HG02759 (cell line): ENCODE measurements at regions not wholly inside any gene's neighbourhood (a gene's known extent, or its start where the extent isn't known, plus 50 kb on each side); places are given as distances from the start of the nearest gene placed in this dataset.
"Not testable (repeated sequence)": the region's sequence is repeated elsewhere in the genome, so short reads cannot be mapped to it uniquely, and the experiment has no call there.

Experiments
- ATAC-seq: cut with Tn5 transposase; IDR thresholded peaks from one replicate; pipeline ENCODE4 v1.9.1; 2021; ENCODE audit warnings: mild to moderate bottlenecking, moderate library complexity; ENCODE audit not compliant: unreplicated experiment

DNA sequence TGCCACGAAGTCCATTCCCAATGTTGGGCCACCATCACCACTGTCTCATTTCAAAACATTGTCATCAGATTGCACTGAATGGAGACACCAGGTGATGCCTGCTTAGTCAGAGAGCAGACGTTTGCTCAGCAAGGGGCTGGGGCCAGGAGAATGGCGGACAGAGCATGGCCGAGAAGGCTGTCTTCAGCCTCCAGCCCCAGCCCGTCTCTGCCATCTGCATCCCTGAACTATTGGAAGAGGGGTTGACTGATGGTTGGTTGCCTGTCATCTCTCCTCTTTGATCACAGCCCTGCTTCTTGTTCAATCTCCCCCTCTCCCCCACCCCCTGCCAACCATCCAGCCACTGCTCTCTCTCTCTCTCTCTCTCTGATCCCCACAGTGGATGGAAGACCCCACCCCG, 140.9 kb downstream of the SHOX start:
- ATAC-seq = no peak

- ATAC-seq = no peak
Observed at GRCh38 chrX:769796-770195, 139.2 kb downstream of the SHOX start.

DNA sequence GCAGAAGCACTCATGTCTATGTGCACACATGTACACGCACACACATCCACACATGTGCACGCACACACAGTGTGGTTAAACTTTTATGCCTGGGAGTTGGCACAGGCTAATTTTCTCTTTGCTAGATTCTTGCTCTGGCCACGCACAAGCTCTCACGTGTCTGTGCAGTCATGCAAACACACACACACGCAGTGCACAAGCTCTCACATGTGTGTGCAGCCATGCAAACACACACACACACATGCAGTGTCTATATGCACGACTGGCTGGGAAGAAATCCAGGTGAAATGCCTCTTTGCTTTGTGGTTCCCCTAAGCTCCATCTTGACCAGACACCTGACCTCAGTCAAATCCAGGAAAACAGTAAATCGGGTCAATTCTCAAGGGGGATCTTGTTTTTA, 138.0 kb downstream of the SHOX start:
- ATAC-seq = no peak

DNA sequence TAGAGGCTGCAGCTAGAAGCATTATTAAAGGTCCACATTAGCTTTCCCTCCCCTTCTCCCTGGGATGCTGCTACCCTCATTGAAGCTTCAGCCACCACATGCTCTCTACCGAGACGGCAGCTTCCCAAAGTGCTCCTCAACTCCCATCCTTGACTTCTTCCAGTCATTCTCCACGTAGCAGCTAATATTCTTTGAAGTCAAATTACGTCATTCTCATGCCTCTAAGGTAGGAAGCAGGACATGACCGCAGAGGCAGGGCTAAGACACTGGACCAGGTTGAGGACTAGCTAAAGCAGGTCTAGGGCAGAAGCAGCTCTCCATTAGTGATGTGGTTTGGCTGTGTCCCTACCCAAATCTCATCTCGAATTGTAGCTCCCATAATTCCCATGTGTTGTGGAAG, 128.3 kb downstream of the SHOX start:
- ATAC-seq = no peak

DNA sequence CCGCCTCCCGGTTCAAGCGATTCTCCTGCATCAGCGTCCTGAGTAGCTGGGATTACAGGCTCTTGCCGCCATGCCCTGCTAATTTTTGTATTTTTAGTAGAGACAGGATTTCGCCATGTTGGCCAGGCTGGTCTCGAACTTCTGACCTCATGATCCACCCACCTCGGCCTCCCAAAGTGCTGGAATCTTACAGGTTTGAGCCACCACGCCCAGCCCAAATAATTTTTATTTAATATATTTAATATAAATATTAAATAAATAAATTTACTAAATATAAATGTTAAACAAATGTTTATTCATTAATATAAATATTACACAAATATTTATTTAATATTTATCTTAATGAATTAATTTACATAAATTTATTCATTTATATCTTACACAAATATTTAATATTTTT, 120.2 kb downstream of the SHOX start:
- ATAC-seq = no peak

- no peak for ATAC-seq
Observed at GRCh38 chrX:750263-750662, 119.7 kb downstream of the SHOX start.

DNA sequence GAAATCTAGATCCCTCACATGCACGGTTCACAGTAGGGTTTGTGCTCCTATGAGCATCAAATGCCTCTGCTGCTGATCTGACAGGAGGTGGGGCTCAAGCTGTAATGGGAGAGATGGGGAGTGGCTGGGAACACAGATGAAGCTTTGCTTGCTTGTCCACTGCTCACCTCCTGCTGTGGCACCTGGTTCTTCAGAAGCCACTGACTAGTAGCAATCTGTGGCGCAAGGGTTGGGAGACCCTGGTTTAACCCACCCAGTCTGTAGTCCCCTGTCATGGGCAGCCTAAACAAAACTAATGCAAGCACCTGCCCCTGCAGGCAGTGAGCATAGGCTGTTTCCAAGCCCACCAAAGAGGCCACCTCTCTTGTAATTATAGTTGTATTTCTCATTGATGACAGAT, 116.6 kb downstream of the SHOX start:
- no peak for ATAC-seq

DNA sequence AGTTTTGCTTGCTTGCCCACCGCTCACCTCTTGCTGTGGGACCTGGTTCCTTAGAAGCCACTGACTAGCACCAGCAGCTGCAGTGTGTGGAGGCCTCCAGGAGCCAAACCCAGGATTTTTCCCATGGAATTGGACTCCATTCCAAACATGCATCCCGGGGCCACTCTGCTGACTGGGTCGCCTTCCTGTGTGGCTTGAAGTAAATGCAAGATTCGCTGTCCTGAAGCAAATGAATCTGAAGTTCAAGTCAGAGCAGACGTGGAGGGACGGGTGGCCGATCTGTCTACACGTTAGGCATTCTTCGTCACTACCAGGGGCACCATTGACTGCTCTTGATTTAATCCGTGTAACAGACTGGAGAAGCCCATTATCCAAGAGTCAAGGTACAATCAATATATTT, 109.0 kb downstream of the SHOX start:
- no peak for ATAC-seq

- not testable (repeated sequence) for ATAC-seq
Observed at GRCh38 chrX:737021-737420, 106.4 kb downstream of the SHOX start.

DNA sequence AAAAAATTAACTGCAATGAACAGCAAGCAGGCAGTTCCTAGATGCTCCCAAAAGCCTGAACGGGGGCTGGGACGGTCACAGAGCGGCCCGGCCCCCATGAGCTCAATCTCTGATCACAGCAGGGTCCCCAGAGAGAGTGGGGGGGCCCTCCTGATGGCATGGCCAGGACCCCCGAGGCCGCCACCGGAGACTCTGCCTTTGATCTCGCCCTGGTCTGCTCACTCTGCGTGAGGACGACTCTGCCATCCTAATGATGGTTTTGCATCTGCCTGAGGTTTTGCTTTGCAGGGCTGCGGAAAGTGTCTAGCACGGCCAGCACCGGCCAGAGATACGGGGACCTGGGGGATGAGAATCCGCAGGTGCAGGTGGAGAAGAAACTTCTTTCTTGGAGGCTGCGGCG, 103.8 kb downstream of the SHOX start:
- ATAC-seq = no peak

DNA sequence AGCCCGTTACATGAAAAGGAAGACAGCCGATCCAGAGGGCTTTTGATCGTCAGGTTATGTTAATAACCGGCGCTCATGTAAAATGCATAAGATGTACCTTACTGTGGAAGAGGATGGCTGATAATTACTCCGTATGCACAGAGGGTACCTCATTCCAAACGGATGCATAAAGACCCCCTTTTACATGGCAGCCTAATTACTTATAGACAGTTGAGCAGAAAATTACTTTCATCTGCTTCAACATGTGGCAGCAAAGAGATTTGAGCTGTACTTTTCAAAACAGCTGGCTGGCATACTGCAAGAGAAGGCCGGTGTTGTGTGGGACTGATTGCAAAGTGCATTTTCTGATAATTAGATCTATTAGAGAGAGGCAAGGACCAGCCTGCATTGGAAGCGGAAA, 103.4 kb downstream of the SHOX start:
- no peak for ATAC-seq

DNA sequence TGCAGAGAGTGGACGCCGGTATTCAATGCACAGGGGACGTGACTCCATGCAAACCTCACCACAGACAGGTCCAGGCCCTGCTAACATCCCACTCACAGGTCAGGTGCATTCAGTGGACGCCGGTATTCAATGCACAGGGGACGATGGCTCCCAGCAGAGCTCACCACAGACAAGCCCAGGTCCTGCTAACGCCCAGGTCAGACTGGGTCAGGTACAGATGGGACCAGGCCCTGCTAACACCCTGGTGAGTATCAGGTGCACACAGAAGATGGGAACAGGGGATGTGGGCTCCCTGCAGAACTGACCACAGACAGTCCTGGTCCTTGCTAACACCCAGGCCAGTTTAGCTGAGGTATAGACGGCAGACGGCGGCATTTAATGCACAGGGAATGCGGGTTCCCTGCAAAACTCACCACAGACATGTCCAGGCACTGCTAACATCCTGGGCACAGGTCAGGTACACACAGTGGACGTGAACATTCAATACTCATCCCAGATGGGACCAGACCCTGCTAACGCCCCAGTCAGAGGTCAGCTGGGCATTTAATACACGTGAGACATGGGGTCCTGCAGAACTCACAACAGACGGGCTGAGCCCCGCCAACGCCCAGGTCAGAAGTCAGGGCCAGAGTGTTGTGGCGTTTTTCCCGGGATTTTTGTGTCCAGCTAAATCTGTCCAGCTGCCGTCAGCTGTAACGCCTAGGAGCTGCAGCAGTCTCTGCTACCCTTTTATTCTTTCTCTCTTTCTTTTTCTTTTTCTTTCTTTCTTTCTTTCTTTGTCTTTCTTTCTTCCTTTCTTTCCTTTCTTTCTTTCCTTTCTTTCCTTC, 99.2 kb downstream of the SHOX start:
- ATAC-seq = no peak

GRCh38 chrX:729101-729500, 98.5 kb downstream of the SHOX start:
- ATAC-seq = not testable (repeated sequence)

DNA sequence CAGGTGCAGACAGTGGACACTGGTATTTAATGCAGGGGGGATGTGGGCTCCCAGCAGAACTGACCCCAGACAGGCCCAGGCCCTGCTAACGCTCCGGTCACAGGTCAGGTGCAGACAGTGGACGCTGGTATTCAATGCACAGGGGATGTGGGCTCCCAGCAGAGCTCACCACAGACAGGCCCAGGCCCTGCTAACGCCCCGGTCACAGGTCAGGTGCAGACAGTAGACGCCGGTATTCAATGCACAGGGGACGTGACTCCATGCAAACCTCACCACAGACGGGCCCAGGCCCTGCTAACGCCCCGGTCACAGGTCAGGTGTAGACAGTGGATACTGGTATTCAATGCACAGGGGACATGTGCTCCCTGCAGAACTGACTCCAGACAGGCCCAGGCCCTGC, 98.0 kb downstream of the SHOX start:
- not testable (repeated sequence) for ATAC-seq

DNA sequence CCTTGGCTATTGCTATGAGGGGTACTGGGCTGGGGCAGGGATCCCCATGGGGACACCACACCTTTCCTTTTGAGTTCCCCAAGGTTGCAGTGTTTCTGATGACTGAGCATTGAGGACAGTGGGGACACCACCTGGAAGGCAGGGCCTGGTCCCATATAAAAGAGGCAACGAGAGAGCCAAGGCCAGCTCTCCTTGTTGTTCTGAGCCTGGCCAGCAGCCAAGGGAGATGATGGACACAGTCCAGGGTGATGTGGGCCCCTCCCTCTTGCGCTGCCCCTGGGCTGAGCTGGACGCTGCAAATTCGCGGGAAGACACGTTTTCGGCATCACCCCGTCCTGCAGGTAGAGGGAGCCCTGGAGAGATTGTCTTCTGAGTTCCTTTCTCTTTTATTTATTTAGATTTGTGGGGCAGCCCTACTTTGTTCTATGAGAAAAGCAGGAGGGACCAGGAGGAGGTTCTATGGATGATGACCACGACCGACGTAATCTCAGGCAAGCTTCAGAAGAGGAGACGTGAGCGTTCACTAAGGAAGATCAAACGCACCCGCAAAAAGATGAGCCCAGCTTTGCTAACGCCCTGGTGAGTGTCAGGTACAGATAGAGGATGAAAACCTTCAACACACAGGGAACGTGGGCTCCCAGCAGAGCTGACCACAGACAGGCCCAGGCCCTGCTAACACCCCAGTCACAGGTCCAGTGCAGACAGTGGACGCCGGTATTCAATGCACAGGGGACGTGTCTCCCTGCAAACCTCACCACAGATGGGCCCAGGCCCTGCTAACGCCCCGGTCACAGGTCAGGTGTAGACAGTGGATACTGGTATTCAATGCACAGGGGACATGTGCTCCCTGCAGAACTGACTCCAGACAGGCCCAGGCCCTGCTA, 97.4 kb downstream of the SHOX start:
- no peak for ATAC-seq

GRCh38 chrX:725971-726370, 95.4 kb downstream of the SHOX start:
- no peak for ATAC-seq

DNA sequence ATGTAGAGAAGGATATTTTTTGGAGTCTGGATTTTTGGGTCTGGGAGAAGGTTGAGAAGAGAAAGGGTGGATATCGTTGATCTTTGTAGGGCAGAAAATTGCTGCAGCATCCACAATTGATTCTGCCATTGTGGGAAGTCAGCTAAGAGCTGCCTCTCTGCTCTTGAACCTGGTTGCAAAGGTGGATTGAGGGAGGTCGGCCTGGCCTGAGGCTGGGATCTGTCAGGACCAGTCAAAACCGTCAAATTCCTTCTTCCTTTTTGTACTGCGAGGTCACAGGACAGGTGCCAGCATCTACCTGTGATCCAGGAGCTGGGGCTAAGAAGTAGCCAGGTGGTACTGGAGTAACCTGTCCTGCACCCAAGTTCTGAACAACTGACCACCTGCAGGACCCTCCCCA, 93.7 kb downstream of the SHOX start:
- ATAC-seq = no peak

DNA sequence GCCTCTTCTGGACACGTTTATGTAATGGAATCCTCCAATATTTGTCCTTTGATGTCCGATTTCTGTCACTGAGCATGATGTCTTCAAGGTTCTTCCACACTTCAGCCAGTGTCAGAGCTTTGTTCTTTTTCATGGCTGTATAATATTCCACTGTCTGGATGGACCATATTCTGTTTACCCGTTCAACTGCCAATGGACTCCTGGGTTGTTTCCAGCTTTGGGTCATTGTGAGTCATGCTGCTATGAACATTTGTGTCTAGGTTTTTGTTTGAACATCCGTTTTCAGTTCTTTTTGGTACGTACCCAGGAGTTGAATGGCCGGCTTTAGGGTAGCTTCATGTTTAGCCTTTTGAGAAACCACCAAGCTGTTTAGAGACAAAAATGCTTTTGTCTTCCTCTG, 93.2 kb downstream of the SHOX start:
- ATAC-seq = no peak

- no peak for ATAC-seq
Observed at GRCh38 chrX:721354-721753, 90.8 kb downstream of the SHOX start.

GRCh38 chrX:720825-721224, 90.2 kb downstream of the SHOX start:
- ATAC-seq = no peak

- ATAC-seq = no peak
Observed at GRCh38 chrX:720250-720649, 89.7 kb downstream of the SHOX start.

DNA sequence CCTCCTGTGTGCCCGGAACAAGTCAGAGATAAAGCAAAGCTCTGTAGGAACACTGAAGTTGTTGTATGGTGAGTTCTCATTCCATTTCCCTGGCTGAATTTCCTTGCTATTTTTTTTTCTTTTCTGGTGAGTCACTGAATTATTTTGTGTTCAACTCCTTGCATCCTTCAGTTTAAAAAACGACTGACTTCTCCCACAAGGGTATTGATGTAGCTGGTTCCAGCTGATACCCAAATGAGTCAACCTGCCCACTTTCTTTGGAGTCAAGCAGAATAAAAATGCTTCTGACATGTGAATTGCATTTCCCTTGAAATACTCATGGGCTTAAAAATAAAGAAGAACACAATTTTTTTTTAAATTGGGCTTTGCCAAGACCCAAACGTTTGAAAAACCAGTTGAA, 85.5 kb downstream of the SHOX start:
- ATAC-seq = no peak
